NCI-H146 treated with DMSO at 0.1 percent for 48 hours (cell line): ENCODE measurements at regions not wholly inside any gene's neighbourhood (a gene's known extent, or its start where the extent isn't known, plus 50 kb on each side); places are given as distances from the start of the nearest gene placed in this dataset.

Experiments
- DNase-seq: peaks from one replicate; lab custom pipeline; 2025; ENCODE audit not compliant: unreplicated experiment; lab: John Stamatoyannopoulos, UW

DNA sequence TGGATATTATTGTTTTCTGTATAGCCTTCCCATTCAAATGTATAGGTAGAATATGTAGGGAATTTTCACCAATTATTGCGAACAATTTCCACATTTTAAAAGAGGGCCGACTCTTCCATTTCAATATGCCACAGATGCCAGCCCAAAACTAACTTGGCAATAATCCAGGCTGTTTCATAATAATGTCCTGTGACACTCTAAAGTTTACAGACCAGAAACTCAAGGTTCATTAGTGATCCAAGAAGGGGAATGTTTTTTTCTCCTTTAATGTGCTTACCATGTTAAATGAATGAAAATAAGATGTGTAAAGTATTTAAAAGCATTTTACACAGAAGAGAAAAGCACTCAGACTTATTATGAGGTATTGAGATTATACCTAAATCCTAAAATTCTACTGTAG is 63.0 kb upstream of the FAM3C start:
- no peak for DNase-seq

DNA sequence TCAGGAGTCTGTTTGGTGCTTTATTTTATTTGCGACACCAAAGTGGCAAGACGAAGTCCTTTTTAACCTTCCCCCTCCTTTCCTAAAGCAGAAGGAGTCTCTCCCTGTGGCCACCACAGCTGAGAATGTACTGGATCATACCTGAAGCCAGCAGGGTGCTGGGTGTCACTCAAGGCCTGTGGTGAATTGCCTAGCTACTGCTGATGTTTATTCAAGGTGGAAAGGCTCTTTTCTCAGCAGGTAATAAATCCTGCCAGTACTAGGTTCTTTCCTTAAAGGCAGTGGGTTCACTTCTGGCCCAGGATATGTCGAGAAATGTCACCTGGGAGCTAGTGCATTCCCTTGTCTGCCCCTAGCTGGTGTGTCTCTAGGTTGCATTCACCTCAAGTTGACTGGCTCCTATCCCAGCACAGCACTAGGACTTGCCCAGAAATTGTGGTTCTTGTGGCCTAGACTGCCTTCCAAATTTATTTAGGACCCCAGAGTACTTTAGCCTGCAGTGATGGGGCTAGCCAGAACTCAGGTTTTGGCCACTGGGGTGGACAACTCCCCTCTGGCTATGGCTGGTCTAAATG is 60.8 kb upstream of the FAM3C start:
- DNase-seq, result no peak

DNA sequence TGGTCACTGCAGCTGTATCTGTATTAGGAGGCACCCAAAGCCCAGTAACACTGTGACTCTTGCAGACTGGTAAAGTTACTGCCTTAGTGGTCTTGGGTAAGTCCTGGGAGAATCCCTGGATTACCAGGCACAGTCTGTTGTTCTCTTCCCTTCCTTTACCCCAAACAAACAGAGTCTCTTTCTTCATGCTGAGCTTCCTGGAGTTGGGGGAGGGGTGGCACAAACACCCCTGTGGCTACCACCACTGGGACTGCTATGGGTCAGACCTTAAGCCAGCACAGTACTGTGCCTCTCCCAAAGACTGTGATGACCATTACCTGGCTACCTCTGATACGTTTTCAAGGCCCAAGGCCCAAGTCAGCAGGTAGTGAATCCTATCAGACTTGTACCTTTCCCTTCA is 59.9 kb upstream of the FAM3C start:
- no peak for DNase-seq

DNA sequence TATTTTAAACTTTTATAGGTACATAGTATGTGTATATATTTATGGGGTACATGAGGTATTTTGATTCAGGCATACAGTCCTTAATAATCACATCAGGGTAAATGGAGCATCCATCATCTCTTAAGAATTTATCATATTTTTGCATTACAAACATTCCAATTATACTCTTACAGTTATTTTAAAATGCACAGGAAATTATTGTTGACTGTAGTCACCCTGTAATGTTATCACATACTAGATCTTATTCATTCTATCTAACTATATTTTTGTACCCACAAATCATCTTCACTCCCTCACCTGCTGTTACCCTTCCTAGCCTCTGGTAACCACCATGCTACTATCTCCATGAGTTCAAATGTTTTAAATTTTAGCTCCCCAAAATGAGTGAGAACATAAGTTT is 56.3 kb upstream of the FAM3C start:
- no peak for DNase-seq

DNA sequence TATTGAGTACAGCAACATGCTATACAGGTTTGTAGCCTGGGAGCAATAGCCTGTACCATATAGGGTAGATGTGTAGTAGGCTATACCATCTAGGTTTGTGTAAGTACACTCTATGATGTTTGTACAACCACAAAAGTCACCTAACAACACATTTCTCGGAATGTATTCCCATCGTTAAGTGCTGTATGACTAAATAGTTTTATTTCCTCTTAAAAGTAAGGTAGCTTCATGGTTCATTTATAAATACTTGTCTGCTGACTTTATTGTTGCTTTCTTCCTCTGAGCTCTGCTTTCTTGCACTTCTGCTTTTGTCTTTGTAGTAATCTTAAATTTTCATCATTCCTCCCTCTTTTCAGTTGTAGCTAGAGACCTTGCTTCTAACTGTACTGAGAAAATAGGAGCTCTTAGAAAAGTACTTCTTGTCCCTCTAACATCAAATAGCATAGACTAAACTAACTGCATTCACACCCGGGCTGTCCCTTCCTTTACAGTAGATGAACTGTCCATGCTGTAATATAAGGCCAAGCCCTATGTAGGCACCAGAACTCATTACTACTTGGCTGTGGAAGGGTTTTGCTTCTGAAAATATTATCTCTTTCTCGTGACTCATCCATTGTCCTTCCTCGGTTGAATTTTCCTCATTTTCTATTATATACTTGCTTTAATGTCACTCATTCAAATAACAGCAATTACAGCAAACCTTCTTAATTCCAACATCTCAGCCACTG is 55.4 kb upstream of the FAM3C start:
- DNase-seq, result no peak

DNA sequence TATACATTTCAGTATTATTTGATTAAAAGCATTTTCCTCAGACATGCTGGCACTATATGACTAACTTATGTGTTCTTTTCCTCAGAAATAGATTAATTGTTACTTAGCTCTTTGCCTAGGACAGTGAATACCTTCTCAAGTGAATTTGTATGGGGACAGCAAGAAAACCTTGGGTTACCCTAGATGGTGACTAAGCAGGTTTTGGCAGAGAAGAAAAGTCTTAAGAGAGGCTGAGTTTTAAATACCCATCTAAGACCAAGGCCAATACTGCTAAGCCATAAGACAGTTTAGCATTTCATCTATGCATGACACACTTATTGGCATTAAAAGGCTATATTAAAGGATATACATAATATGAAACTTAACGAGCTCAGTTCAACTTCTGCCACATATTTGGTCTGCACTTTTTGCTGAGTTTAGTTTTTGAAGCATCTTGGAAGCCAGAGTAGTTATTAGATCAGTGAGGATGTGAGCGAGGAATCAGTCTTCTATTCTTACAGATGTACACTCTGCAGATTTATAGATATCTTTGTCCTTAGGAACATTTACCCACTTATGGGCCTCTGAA is 54.6 kb upstream of the FAM3C start:
- DNase-seq, result no peak

DNA sequence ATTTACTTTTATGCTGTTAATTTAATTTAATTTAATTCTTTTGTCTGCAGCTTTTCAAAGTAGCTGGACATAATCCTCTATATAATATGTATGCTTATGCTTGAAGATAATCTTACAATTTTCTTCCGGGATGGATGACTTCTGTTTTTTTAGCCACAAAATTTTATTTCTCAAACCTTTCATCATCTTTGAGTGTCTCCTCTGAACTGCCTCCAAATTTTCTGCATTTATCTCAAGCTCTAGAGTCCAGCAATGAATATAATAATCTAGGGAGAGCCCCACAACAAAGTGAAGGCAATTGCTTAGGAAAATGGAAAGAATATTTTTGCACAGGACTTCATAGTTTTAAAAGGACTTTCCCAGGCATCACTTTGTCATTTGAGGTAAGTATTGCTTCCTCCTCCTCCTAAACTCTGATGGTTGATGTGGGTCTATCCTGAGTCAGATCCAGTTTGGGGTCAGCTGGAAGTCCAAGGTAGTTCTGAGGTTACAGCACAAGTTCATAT is 53.7 kb upstream of the FAM3C start:
- no peak for DNase-seq

DNA sequence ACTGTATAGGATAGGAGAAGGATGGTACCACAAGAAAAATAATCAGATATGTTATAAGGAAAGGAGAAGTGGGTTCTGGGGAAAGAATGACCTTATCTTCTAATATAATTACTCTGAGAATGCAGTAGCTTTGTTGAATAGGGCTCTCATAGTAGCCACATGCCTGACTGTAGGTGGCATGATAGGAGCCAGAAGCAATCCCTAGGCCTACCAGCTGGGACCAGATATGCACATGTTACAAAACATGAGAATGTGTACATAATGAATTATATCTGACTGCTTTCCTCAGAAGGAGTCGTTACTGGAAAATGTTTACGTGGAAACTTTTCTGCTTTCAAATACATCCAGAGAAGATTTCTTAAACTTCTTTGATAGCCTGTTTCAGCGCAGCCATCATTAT is 53.2 kb upstream of the FAM3C start:
- DNase-seq, result no peak

DNA sequence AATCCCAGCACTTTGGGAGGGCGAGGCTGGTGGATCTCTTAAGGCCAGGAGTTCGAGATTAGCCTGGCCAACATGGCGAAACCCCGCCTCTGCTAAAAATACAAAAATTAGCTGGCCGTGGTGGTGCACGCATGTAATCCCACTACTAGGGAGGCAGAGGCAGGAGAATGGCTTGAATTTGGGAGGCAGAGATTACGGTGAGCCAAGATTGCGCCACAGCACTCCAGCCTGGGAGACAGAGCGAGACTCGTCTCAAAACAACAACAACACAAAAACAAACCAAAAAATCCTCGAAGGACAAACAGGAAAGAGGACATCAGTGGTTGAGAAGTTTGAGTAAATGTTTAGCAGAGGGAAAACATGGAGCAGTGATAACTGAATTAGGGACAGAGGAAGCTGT is 52.3 kb upstream of the FAM3C start:
- no peak for DNase-seq

DNA sequence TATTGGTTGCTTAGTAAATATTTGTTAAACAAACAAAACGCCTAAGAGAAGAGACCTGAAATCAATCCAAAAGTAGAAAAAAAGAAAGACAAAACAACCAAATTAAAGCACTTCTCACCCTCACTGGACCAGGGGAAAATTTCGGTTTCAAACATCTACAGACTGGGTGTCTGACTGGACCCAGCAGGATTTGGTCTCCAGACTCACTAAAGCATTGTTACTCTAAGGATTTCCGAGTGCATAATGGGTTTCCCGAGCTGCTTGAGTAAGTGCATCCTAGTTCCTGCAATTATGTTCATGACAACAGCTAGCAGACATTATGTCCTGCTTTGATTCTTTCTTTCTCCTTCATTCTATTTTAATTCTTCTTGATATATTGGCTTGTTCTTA is 51.8 kb upstream of the FAM3C start:
- DNase-seq, result no peak

DNA sequence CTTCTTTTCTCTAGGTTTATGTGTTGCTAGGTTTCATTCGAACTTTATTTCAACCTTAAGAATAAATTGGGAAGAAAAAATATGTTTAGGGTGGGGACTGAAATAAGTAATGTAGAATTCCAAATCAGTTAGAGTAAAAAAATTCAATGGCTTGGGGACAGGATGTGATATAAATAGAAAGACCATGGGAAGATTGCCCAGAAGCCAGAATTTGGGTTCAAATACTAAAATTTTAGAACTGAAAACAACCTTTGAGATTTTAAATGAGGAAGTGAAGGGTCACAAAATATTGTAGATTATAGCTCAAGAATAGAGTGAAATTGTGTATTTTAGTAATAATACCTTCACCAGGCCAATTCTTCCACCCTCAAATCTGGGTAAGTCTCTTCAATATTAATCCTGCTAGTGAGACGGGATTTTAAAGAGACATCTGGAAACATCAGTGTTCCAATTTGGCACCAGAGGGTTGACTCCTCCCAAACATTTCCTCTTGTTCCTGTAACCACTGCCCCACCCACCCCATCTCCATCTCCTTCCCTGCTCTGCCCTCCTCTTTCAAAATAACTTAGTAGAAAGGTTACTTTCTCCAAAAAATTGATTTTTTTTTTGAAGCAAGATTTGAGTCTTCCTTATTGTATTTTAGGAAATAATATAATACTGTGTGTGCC is 51.3 kb upstream of the FAM3C start:
- DNase-seq, result no peak

DNA sequence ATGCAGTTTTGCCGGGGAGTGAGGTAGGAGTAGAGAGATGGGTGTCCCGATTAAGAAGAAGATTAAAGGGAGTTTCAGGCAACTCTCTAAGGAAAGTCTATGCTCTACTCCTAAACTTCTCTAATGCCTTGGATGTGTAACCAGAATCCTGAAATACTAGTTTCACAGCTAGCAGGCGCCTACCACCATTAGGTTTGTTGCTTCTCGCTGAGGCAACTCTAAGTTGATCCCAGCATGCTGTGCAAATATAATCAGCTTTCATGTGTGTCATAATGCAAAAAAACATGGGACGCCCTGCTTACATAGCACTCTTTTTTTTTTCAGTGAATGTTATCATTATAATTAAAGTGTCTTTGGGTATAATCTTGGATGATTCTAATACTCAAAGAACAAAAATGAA is 50.4 kb upstream of the FAM3C start:
- no peak for DNase-seq
